ENCODE measurements at regions not wholly inside any gene's neighbourhood (a gene's known extent, or its start where the extent isn't known, plus 50 kb on each side); places are given as distances from the start of the nearest gene placed in this dataset.

- peak; percentile 37 for DNase-seq (ENCODE audit: extremely low read depth, low read depth)
- no peak for TF ChIP-seq CTCF (IDR thresholded peaks at IDR 0.05; ENCODE audit: low read depth, low read length)
Measured at GRCh38 chr16:60123392-60124023, 1389.4 kb upstream of the GOT2 start.

GRCh38 chr16:60120586-60120985 is 1386.5 kb upstream of the GOT2 start:
- TF ChIP-seq CTCF (IDR thresholded peaks at IDR 0.05; ENCODE audit: low read depth, low read length): no peak
- DNase-seq (ENCODE audit: extremely low read depth, low read depth): no peak

GRCh38 chr16:60110531-60110930 is 1376.4 kb upstream of the GOT2 start:
- TF ChIP-seq CTCF (IDR thresholded peaks at IDR 0.05; ENCODE audit: low read depth, low read length): no peak
- DNase-seq (ENCODE audit: extremely low read depth, low read depth): no peak

DNA sequence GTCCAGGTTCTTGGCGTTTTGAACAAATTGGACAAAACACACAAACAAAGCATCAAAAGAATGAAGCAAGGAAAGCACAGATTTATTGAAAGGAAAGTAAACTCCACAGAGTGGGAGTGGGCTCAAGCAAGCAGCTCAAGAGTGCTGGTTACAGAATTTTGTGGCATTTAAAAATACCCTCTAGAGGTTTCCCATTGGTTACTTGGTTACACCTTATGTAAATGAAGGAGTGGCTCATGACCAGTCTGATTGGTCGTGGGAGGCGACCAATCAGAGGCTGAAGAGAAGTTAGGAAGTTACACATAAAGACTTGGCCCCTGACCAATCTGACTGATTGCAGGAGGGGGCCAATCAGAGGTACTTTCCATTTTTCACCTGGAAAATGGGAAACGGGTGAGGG is 1373.8 kb upstream of the GOT2 start:
- DNase-seq (ENCODE audit: extremely low read depth, low read depth): no peak
- TF ChIP-seq CTCF (IDR thresholded peaks at IDR 0.05; ENCODE audit: low read depth, low read length): no peak

- no peak; the same call in none of the 2 replicates for TF ChIP-seq CTCF (IDR thresholded peaks at IDR 0.05; ENCODE audit: low read depth, low read length)
- DNase-seq (ENCODE audit: extremely low read depth, low read depth): peak; percentile 45
Measured at GRCh38 chr16:60107437-60107836, 1373.3 kb upstream of the GOT2 start.

DNA sequence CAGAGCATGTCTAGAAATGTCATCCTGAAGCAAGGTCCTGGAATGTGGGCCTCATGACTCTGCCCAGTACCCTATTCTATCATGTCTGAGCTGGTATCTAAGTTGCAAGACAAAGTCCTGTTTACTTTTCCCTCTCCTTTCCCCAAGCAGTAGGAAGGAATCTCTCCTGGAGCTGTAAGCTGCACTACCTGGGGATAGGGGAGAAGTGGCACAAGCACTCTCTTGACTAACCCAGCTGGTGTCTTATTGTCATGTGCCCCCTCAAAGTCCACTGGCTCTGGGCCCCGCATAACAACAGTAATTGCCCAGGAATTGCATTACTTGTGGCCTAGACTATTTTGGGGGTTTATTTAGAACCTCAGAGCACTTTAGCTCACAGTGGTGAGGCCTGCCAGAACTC is 1366.3 kb upstream of the GOT2 start:
- TF ChIP-seq CTCF (IDR thresholded peaks at IDR 0.05; ENCODE audit: low read depth, low read length): no peak
- no peak for DNase-seq (ENCODE audit: extremely low read depth, low read depth)

DNA sequence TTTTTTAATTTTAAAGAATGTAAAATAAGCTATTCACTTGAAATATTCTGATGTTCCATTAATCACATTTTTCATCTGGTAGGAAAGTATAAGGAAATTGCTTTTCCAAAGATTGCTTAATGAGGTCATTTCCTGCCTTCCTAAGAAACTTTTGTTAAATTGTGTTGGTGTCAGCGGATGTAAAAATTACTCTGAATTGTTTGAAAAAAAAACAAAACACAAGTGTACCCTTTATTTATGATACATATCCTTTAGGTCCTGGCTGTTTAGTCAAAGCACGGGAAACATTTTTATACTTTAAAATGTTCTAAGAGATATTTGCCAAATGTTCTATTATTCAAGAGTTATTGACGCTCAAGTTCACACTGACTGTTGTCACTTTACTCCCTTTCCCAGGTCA is 1357.4 kb upstream of the GOT2 start:
- TF ChIP-seq CTCF (IDR thresholded peaks at IDR 0.05; ENCODE audit: low read depth, low read length): no peak
- no peak for DNase-seq (ENCODE audit: extremely low read depth, low read depth)
